Neural cell (in vitro differentiated cells): ENCODE measurements at regions not wholly inside any gene's neighbourhood (a gene's known extent, or its start where the extent isn't known, plus 50 kb on each side); places are given as distances from the start of the nearest gene placed in this dataset.

Experiments
- CTCF ChIP-seq: fragments of 450-650 bp; IDR thresholded peaks from 2 replicates; pipeline ENCODE4 v1.5.1; 2014; ENCODE audit warnings: antibody characterized with exemption, mild to moderate bottlenecking, moderate library complexity; ENCODE audit not compliant: poor library complexity, severe bottlenecking
- EP300 ChIP-seq: fragments of 450-650 bp; conservative IDR thresholded peaks from 2 replicates; pipeline ENCODE4 v1.6.1; 2014; ENCODE audit warnings: antibody characterized with exemption, mild to moderate bottlenecking, moderate library complexity; ENCODE audit not compliant: poor library complexity, severe bottlenecking
- REST ChIP-seq: IDR thresholded peaks from 2 replicates; pipeline ENCODE4 v1.6.1; 2012; ENCODE audit warnings: borderline replicate concordance

- TF ChIP-seq CTCF (no peak), EP300 (no peak), REST (no peak)
Measured at GRCh38 chr5:174504266-174504726, 220.1 kb upstream of the MSX2 start.
